Erythroblast (primary cell): ENCODE measurements at regions not wholly inside any gene's neighbourhood (a gene's known extent, or its start where the extent isn't known, plus 50 kb on each side); places are given as distances from the start of the nearest gene placed in this dataset.

ENCODE experiments used
- GATA1 ChIP-seq: IDR thresholded peaks from 2 replicates; pipeline ENCODE4 v1.6.1; 2011; ENCODE audit warnings: low read depth, mild to moderate bottlenecking, control low read depth, low read length, moderate library complexity
- POLR2A ChIP-seq: IDR thresholded peaks from 2 replicates; pipeline ENCODE4 v1.6.1; 2011; ENCODE audit warnings: mild to moderate bottlenecking, low read length

- TF ChIP-seq POLR2A (no peak), GATA1 (no peak)
Observed at GRCh38 chr20:55500130-55500529, 505.2 kb downstream of the CBLN4 start.
